Embryonic facial prominence (tissue), 1 donor: ENCODE measurements at regions not wholly inside any gene's neighbourhood (a gene's known extent, or its start where the extent isn't known, plus 50 kb on each side); places are given as distances from the start of the nearest gene placed in this dataset.
"Not testable (repeated sequence)": the region's sequence is repeated elsewhere in the genome, so short reads cannot be mapped to it uniquely, and the experiment has no call there.

Source experiments
- DNase-seq: peaks from one replicate; pipeline ENCODE4 v3.0.0-alpha.2; 2016; ENCODE audit errors: extremely low spot score

DNA sequence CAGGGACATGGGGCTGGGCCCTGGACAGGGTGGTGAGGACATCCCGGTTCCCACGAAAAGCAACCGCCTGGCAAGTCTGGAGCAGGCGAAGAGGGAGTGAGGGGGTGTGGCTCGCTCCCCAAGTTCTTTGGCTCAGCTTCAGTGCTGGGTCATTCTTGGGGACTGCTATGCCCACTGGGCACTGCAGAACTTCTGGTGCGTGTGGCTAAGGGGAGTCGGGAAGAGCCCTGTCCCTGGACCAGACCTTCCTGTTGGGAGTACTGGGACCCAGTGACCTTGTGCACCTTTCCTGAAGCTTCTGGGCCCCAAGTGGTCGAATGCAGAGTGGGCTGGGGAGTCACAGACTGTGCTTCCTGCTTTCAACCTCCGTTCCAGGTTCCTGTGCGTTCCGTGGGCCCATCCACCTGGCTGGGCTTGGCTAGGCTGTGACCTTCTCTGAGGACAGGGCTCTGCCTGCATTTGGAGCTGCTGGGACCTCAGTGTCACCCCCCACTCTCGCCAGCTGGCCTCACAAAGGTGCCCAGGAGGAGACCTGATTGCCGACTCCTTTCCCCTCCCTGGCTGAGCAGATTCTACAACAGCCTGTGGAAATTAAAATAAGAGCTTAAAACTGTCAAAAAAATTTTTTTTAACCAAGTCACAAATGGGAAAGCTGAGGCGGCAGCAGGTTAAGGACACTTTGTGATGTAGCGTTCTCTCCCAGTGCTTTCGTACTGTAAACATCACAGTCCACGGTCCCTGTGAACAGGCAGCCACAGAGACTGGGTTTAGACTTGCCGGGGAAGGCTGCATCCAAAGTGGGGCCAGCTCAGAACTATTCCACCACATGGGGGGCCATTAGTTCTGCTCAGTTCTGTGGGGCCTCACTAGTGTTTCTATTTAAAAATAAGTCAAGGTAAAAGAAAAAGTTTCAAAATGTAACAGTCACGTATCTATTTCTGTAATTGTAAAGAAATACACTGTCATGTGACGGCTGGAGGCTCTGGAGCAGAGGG lies 63.8 kb upstream of the WNT7B start:
- DNase-seq: no peak

DNA sequence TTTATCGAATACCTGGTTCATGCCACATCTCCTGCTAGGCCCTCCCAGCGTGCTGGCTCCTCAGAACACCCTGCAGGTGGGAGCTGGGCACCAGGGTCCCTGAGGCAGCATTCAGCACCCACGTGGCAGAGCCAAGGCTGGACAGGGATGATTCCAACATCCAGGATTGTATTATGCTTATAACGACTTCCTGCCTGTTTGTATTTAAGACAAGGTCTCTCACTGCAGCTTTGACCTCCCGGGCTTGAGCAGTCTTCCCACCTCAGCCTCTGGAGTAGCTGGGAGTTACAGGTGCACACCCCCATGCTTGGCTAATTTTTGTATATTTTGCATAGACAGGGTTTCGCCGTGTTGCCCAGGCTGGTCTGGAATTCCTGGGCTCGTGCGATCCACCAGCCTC lies 64.7 kb upstream of the WNT7B start:
- no peak for DNase-seq

DNA sequence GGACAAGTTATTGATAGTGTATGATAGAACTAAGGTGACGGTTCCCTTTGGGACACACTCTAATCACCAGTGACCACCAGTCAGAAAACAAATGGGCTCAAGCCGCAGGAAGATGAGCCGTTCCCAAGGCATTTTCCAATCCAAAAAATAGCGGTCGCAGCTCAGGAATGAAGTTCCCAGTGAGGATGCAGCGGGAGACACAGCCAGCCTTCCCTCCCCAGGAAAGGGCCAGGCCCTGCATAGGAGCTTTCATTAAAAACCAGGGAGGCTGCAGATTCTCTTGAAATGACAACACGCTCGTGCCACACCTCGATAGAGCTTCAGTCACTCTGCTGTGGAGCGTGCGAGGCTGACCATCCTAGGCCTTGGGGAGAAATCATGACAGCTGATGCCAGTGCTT lies 65.8 kb upstream of the WNT7B start:
- DNase-seq: no peak

DNA sequence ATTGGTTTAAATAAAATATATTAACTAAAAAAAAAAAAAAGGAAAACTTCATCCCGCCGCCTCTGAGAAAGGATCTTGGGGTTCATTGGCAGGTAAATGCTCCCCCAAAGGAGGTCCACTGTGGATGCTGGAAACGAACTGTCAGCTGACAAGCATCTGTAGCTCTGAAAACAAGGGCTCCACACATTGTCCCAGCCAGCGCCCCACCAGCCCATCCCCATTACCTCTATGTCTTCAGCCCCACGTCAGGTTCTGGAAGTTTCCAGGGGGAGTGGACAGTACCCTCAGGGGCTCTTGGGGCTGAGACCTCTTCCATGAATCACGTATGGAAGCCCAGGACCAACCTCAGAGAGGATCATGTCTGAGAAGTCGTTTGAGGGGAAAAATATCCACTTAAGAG lies 66.4 kb upstream of the WNT7B start:
- no peak for DNase-seq

DNA sequence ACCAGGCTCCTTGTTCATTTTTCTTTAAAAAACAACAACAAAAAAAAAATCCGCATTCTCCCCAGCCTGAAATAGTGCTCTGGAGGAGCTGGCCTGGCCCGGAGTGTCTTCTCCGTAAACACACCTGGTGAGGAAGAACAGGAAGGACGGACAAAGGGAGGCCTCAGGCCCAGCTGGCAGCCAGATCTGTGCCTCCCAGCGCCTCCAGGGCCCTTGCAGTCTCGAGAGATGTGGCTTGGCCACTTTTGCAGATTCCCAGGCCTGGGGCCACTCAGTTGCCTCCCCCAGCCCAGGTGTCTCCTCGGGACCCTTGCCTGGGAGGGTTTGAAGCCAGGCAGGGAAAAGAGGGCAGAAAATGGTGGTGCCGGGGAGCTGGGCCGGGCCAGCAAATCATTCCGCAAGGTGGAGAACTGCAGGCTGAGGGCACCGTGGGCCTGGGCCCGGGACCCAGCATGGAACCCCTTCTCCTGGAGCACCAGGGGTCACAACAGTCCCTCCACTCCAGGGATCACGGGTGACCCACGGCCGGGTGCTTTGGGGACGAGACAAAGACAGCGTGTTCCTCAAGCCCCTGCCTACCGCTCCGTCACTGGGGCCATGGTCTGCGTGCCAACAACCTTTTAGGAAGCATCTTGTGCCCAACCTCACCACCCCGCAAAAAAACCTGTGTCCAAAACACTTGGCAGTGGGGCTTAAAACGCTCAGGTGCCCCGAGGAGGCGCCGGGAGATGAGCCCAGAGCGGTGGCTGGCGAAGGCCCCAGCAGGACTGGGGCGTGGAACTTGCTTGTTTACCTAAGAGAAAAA lies 67.1 kb upstream of the WNT7B start:
- no peak for DNase-seq

DNA sequence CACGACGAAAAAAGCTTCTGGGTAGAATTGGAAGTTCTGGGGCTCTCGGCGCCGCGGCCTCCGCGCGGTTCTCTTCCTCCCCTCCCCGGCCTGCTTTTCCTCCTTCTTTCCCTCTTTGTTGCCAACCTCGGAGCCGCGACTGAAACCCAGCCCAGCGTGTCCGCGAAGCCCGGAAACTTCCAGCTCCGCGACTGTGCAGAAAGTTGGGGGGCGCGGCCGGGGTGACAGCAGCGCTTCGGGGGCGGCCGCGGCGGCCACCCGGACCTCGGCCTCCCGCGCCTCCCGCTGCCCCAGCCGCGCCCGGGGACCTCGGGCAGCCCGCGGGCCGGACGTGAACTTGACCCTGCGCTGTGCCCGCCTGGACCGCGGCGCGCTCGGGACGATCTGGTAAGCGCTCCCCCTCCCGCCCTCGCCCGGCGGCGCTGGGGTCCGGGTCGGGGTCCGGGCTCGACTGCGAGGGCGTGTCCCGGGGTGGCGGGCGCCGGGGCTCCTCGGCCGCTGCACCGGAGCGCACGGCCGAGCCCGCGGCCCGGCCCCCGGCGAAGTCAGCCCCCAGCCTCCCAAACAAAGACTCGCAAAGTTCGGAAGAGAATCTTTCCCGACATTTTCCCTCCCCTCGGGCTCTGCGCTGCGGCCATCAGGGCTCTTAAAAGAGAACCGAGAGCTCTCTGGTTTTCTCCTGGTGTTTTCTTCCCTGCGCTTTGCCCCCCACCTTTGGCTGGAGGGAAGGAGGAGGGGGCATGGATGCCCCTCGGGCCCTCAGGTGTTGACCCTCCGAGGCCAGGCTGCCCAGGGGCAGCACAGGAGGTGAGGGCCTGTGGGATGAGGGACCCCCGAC lies 67.9 kb upstream of the WNT7B start:
- DNase-seq: no peak

DNA sequence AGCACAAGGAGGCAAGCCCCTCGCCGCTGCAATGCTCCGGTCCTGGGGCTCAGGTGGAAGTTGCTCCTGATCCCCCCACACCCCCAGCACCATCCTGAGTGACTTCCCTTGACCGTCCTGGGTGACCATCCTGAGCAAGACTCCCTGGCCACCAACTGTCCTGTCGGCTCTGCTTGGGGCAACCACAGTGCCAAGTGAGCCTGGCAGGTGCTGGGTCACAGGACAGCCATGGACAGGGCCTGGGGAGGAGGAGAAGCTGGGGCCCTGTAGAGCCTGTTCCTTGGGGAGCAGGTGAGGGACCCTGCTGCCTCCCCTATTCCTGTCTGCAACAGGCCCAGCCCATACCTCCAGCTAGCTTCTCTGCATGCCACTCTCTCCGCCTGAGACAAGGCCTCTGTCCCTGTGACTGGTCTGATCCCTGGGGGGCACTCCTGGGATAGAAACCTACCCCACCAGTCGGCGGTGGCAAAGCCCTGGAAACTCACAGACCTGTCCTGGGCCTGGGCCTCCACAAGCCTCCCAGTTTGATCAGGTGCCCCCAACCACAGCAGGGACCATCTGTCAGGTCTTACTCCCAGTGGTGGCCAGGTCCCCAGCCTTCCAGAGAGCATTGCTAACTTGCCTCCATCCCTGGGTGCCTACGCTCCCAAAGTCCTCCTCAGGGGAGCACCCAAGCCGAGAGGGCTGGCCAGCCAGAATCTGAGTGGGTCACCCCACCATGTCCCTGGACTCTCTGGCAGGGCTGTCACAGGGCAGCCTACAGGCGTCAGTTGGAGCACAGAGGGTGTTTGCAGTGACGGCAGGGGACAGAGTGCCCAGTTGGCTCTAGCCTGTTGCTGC lies 68.7 kb upstream of the WNT7B start:
- no peak for DNase-seq

DNA sequence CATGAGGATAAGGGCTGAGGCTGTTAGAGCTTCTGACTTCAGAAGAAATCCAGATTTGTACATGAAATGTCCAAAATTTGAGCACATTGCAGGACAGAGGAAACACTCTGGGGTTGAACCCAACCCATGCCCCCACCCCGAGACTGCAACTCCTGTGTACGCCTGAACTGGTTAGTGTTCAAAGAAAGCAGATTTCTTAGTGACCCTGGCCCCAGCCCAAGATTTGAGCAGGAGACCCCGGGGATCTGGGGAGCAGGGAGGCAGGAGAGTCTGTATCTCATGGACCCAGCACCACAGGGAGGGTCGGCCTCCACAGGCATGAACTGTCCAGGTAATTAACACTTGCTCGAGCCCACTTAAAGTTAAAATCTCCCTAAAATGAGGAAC lies 69.3 kb upstream of the WNT7B start:
- no peak for DNase-seq

DNA sequence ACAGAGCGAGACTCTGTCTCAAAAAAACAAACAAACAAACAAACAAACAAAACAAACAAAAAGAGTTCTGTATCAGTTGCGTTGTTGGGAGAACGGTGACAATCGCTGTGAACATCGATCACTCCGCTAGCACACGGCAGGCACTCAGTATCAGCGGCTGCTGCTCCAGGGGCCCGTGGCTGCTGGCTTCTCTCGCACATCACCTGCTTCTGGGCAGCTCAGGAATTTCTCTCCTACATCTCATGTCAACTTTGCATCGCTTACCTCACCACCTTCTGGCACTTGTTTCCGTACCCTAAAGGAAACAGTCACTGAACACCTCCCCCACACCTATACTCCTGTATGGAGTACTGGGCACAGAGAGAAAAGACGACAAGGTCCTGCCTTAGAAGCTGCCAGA lies 70.3 kb upstream of the WNT7B start:
- DNase-seq: no peak

DNA sequence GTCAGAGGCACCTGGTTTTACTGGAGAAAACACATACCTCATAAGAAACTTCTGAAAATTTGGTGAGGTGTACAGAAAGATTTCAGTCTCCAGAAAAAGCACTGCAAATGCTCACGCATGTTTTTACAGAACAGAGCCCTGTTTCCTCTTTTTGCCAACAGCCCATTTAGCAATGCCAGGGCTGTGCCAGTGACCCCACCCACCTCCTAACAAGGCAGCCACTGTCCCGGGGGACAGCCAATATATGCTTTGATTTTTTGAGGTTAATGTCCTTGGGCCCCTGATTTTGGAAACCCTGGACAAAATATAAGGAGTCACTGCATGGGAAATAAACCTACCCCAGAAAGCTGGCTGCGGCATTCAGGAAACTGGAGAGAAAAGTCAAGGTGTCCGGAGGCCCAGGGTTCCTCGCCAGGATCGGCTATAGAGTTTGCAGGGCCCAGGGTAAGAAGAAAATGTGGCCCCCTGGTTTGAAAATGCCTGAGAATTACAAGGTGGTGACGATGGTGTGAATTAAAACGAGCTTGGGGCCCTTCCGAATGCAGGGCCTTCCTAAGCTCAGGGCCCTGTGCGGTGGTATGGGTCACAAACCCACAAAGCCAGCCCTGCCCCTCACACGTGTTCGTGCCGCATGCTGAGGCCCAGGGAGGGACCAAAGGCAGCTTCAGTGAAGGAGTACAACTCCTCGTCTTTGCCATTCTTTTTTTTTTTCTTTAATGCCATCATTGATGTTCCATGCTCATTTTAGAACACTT lies 71.1 kb upstream of the WNT7B start:
- DNase-seq: no peak

DNA sequence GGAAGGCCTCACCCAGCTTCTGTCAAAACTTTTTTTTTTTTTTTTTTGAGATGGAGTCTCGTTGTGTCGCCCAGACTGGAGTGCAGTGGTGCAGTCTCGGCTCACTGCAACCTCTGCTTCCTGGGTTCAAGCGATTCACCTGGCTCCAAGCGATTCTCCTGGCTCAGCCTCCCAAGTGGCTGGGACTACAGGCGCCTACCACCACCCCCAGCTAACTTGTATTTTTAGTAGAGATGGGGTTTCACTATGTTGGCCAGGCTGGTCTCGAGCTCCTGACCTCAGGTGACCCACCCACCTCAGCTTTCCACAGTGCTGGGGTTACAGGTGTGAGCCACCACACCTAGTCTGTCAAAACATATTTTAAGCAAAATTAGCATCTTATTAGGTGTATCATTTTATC lies 71.7 kb upstream of the WNT7B start:
- DNase-seq: not testable (repeated sequence)

DNA sequence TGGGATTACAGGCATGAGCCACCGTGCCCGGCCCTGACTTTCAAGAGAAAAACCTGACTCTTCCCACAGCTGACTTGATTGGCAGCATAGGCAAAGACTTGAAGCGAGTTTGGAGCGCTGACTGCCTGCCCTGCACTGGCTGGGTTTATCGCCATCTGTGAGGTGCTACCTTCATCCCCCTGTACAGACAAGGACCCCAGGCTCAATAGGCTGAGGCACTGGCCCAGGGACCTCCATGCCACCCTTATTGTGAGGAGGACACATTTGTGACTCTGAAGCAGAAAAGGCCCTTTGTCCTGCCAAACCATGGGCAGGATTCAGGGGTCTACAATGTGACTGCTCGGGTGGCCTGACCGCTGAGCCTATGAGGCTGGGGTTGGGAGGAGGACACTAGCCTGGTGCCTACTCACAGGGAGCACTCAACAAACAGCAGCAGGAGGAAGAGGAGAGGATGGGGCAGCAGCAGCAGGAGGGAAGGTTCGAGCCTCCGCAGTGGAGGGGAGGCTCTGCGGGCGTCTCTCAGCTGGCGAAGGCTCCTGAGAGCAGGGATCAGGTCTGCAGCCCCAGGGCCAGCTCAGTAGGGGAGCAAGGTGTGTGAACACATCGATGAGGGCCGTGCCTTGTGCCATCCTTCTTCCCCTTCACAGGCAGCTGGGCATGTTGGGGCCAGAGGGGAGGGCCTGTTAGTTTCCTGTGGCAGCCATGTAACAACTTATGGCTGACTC lies 72.9 kb upstream of the WNT7B start:
- no peak for DNase-seq

DNA sequence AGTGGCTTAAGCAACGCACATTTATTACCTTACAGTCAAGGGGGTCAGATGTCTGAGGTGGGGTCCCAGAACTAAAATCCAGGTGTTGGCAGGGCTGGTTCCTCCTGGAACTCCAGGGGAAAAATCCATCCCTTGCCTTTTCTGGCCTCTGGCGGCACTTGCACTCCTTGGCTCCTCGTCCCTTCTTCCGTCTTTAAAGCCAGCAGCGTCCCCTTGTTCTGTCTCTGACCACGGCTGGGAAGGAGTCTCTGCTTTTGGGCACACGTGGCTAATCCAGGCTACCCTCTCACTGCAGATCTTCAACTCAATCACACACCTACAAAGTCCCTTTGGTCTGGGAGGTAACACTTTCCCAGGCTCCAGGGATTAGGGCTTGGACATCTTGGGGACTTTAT lies 73.5 kb upstream of the WNT7B start:
- DNase-seq: no peak

DNA sequence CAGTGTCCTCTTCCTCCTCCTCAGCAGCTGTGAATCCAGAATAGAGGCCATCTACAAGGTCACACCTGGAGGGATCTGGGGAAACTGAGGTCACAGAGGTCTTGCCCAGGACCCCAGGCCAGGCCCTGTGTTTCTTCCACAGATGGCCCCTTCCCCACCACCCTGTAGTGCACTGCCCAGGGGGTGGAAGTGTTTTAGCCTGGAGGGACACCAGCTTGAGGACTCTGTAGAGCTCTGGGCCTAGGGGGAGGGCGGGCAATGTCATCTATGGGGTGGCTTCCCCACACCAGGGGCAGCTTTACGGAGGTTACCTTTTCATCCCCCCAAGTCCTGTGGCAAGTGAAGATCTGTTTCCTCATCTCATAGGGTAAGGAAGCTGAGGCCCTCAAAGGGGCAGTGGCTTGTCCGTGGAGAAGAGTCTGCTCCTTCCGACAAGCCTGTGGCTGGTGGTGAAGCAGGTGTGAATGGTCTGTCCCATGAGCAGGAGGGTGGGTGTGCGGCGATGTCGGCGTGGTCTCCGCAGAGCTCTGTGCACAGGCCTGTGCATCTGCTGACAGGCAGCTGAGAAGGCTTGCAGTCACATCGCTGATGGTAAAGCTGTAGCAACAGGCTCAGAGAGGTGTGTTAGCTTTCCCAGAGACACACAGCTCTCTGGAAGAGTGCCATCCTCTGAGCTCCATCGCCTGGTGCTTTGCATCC lies 74.1 kb upstream of the WNT7B start:
- no peak for DNase-seq

DNA sequence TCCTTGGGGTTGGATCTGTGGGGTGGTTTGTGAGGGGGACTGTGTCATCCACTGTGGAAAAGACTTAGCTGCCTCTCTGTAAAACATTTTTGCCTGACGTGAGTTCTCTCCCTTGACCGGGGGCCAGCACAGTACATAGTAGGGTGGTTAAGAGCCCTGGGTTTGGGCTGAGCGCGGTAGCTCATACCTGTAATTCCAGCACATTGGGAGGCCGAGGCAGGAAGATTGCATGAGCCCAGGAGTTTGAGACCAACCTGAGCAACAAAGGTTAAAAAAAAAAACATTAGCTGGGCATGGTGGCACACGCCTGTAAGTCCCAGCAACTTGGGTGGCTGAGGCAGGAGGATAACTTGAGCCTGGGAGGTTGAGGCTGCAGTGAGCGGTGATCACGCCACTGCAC lies 74.7 kb upstream of the WNT7B start:
- DNase-seq: no peak

DNA sequence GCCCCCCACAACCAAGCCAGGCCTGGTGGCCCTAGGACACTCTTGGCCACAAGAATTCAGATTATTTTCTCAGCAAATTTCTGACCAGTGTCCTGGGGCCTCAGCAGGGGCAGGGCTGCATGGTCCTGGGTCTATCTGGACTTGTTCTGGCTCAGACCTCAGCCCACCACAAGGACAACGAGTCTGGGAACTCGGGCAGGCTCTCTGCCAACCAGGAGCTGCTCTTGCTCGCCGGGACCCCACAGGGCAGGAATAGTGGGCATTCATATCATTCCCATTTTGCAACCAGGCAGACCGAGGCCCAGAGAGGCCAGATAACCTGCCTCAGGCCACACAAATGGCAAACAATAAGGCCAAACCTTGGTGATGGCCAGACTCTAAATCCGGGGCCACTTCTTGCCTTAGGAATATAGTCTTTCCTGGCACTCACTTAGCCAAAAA lies 75.4 kb upstream of the WNT7B start:
- DNase-seq: no peak

DNA sequence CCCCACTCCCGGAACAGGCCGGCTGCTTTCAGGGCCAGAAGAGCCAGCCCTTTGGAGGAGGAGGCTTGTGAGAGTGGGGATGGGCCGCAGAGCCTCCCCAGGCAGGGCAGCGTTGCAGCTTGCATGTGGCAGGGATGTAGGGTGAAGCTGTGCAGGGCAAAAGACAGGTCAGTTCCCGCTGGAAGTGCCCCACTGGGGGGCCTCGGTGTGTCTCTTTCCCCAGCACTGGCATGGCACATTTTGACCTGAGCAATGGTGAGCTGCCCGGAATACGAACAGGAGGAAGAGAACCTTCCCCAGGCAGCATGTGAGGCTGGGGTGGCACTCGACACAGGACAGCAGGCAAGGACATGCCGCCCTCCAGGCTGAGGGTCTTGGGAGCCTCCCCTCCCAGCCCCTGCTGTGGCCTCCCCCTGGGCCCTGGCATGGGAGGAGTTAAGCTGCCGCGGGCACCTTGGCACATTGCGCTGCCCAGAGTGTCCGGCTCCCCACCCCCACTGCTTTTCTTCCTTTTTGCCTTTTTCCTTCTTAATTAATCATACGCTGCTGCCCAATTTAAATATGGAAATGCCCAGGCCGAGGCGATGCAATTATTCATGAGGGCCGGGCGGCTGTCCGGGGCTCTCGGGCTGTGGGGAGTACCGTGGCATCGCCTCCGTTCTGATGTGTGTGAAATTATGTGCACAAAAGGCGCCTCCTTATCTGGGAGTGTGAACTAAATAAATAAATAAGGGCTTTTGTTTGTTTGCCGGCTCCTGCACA lies 76.0 kb upstream of the WNT7B start:
- DNase-seq: no peak

DNA sequence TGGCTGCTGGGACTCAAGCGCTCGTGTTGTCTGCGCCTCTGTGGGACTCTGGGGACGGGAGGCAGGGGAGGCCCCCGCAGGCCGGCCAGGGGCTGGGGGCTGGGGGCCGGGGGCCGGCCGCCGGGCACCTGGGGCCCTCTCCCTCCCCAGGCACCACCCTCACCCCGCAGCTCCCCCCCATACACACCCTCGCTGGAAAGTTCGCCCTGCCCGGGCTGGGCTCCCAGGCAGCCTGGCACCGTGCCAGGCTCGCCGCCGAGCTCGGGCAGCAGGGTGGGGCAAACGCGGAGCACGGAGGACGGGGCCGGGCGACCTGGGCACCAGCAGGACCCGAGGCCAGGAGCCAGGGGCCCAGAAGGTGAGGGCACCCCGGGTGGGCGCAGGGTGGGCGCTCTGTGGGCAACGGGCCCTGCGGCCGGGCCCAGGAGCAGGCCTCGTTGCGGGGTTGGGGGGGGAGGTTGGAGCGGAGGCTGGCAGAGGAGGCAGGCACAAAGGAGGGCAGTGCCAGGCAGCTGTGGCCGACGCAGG lies 76.7 kb upstream of the WNT7B start:
- no peak for DNase-seq
